HepG2 (cell line): ENCODE measurements at regions not wholly inside any gene's neighbourhood (a gene's known extent, or its start where the extent isn't known, plus 50 kb on each side); places are given as distances from the start of the nearest gene placed in this dataset.

ENCODE experiments used
- ATAC-seq: fragments of 200-7000 bp; cut with Tn5 transposase; 3 replicates; pipeline ENCODE4 v1.9.1; 2020; ENCODE audit warnings: mild to moderate bottlenecking, moderate library complexity
- BruUV-seq: library from RNA; stranded (reverse); fragments of 400-500 nt; replicated peaks from 2 replicates; lab custom pipeline; 2021; lab: Mats Ljungman, UMichigan
- CTCF ChIA-PET: fragments of 300-600 bp; formaldehyde crosslinking; extraction: SDS; loops from one replicate; lab custom pipeline; 2021; ENCODE audit warnings: low total read pairs, inconsistent platforms, low intra/inter-chr PET ratio; lab: Yijun Ruan, JAX
- POLR2A ChIA-PET: fragments of 350-600 bp; sonication (Branson Sonifier 250); formaldehyde crosslinking; loops from one replicate; lab custom pipeline; 2020; ENCODE audit warnings: antibody characterized with exemption, inconsistent platforms; lab: Yijun Ruan, JAX
- DNase-seq: peaks from one replicate; pipeline ENCODE4 v3.0.0-alpha.2; 2015; ENCODE audit warnings: low spot score
- FAIRE-seq: peaks from 3 replicates; lab custom pipeline; 2011; peaks lifted over from hg19 to GRCh38; lab: Jason Lieb, UNC
- H2AFZ ChIP-seq: one replicate; pipeline ENCODE4 v1.6.1; 2011; ENCODE audit warnings: low read length, inconsistent platforms
- H3K27ac ChIP-seq: fragments of 300-600 bp; 3 replicates; pipeline ENCODE4 v1.8.0; 2011; ENCODE audit warnings: mixed run types, mild to moderate bottlenecking, mixed read lengths, low read length, inconsistent platforms; ENCODE audit not compliant: insufficient read depth; ENCODE audit errors: extremely low read length
- H3K27me3 ChIP-seq, 2 experiments: fragments of 200-600 bp in 1 of 2; 2 replicates in 1 of 2; 3 replicates in 1 of 2; pipeline versions ENCODE4 v1.6.0 to v1.8.0; 2011; ENCODE audit warnings: low read length in 2 of 2, mild to moderate bottlenecking in 2 of 2, moderate library complexity in 2 of 2, inconsistent platforms in 1 of 2; ENCODE audit not compliant: insufficient read depth in 2 of 2, control insufficient read depth in 1 of 2
- H3K36me3 ChIP-seq, 2 experiments: fragments of 200-600 bp in 1 of 2; replicated peaks in 1 of 2; 2 replicates in 1 of 2; 3 replicates in 1 of 2; pipeline versions ENCODE4 v1.5.1 to v1.8.0; 2011; ENCODE audit warnings: low read length in 2 of 2, inconsistent platforms in 1 of 2; ENCODE audit not compliant: insufficient read depth in 2 of 2, control insufficient read depth in 1 of 2
- H3K4me1 ChIP-seq: 2 replicates; pipeline ENCODE4 v1.5.1; 2012; ENCODE audit warnings: low read length, inconsistent platforms; ENCODE audit not compliant: insufficient read depth
- H3K4me2 ChIP-seq: 2 replicates; pipeline ENCODE4 v1.6.0; 2011; ENCODE audit warnings: low read depth, low read length, inconsistent platforms
- H3K4me3 ChIP-seq, 3 experiments: fragments of 200-600 bp in 1 of 3; sonication (generic), shearing (Covaris generic) in 1 of 3; replicated peaks in 1 of 3; 2 replicates each; pipeline ENCODE4 v1.5.1; 2011 to 2016; ENCODE audit warnings: low read length in 3 of 3, inconsistent platforms in 2 of 3, low read depth in 2 of 3, mild to moderate bottlenecking in 2 of 3, control low read depth in 1 of 3, mixed read lengths in 1 of 3; ENCODE audit not compliant: insufficient read depth in 1 of 3
- H3K79me2 ChIP-seq: one replicate; pipeline ENCODE4 v1.6.1; 2011; ENCODE audit warnings: low read length, inconsistent platforms; ENCODE audit not compliant: insufficient read depth
- H3K9ac ChIP-seq: 2 replicates; pipeline ENCODE4 v1.6.0; 2011; ENCODE audit warnings: mild to moderate bottlenecking, low read depth, low read length, inconsistent platforms; ENCODE audit not compliant: insufficient read depth
- H3K9me3 ChIP-seq: 2 replicates; pipeline ENCODE4 v1.5.1; 2012; ENCODE audit warnings: mild to moderate bottlenecking, low read length
- H4K20me1 ChIP-seq: 2 replicates; pipeline ENCODE4 v1.6.0; 2011; ENCODE audit warnings: inconsistent platforms, mild to moderate bottlenecking, low read length, moderate library complexity; ENCODE audit not compliant: insufficient read depth
- EZH2 ChIP-seq: conservative IDR thresholded peaks from 2 replicates; pipeline ENCODE4 v1.6.1; 2012; ENCODE audit warnings: mild to moderate bottlenecking, low read depth, low read length, moderate library complexity
- NR0B2 ChIP-seq: sonication (generic); formaldehyde crosslinking; IDR thresholded peaks from 2 replicates; pipeline ENCODE4 v1.4.0; 2020; ENCODE audit warnings: mild to moderate bottlenecking, missing genetic modification reagents
- RBM22 ChIP-seq: fragments of 200-400 bp; formaldehyde crosslinking; optimal IDR thresholded peaks from 2 replicates; pipeline ENCODE3; 2017; ENCODE audit warnings: mild to moderate bottlenecking, low read length, moderate library complexity
- TERF1 ChIP-seq: sonication (generic); formaldehyde crosslinking; IDR thresholded peaks from 2 replicates; pipeline ENCODE4 v1.8.0; 2022; ENCODE audit warnings: mild to moderate bottlenecking, missing genetic modification reagents, moderate library complexity
- THRA ChIP-seq: sonication (generic); formaldehyde crosslinking; IDR thresholded peaks from 2 replicates; pipeline ENCODE4 v1.4.0; 2020; ENCODE audit warnings: missing genetic modification reagents, borderline replicate concordance
- ZBTB3 ChIP-seq: sonication (generic); formaldehyde crosslinking; IDR thresholded peaks from 2 replicates; pipeline ENCODE4 v1.4.0; 2020; ENCODE audit warnings: low read depth, mild to moderate bottlenecking, moderate library complexity, missing genetic modification reagents, borderline replicate concordance
- ZFY ChIP-seq: sonication (generic); formaldehyde crosslinking; IDR thresholded peaks from 2 replicates; pipeline ENCODE4 v1.4.0; 2020; ENCODE audit warnings: missing genetic modification reagents
- ZNF33B ChIP-seq: sonication (generic); formaldehyde crosslinking; IDR thresholded peaks from 2 replicates; pipeline ENCODE4 v1.5.1; 2020; ENCODE audit warnings: mild to moderate bottlenecking, missing genetic modification reagents
- ZNF431 ChIP-seq: sonication (generic); formaldehyde crosslinking; IDR thresholded peaks from 2 replicates; pipeline ENCODE4 v1.9.0; 2022; ENCODE audit warnings: missing genetic modification reagents, low read depth, mild to moderate bottlenecking, borderline replicate concordance
- ZNF496 ChIP-seq: sonication (generic); formaldehyde crosslinking; IDR thresholded peaks from 2 replicates; pipeline ENCODE4 v1.8.1; 2023; ENCODE audit warnings: mild to moderate bottlenecking, moderate library complexity, missing genetic modification reagents; ENCODE audit not compliant: insufficient replicate concordance
- ZNF564 ChIP-seq: sonication (generic); formaldehyde crosslinking; IDR thresholded peaks from 2 replicates; pipeline ENCODE4 v1.8.1; 2023; ENCODE audit warnings: mild to moderate bottlenecking, missing genetic modification reagents
- ZNF572 ChIP-seq: sonication (generic); formaldehyde crosslinking; IDR thresholded peaks from 2 replicates; pipeline ENCODE4 v1.5.1; 2020; ENCODE audit warnings: mild to moderate bottlenecking, missing genetic modification reagents
- ZNF577 ChIP-seq: sonication (generic); formaldehyde crosslinking; IDR thresholded peaks from 2 replicates; pipeline ENCODE4 v1.4.0; 2020; ENCODE audit warnings: mild to moderate bottlenecking, low read depth, missing genetic modification reagents, borderline replicate concordance
- ZNF788 ChIP-seq: sonication (generic); formaldehyde crosslinking; IDR thresholded peaks from 2 replicates; pipeline ENCODE4 v1.5.0; 2020; ENCODE audit warnings: mild to moderate bottlenecking, missing genetic modification reagents, borderline replicate concordance
- WGBS: methylation state at CpG from one replicate; pipeline ENCODE4 v1.1.6; 2017; ENCODE audit warnings: low lambda C conversion rate; 5-methylcytosine and 5-hydroxymethylcytosine counted together
- in situ Hi-C: cut with HindIII; loops from 2 replicates; pipeline ENCODE4 v1.10.0; 2017; ENCODE audit warnings: low pct_unique_long_range_greater_than_20kb; ENCODE audit not compliant: extremely low pct_ligation_motif_present
- intact Hi-C: fragments of 100-400 bp; cut with micrococcal nuclease; formaldehyde crosslinking; loops from one replicate; pipeline ENCODE4 v1.10.0; 2022; ENCODE audit not compliant: unreplicated experiment
- TF ChIP-seq, protein P1 (sequence below): IDR thresholded peaks from 2 replicates; pipeline ENCODE4 v1.6.1; 2018; ENCODE audit warnings: missing genetic modification reagents
- TF ChIP-seq, protein P2 (sequence below): sonication (generic); formaldehyde crosslinking; IDR thresholded peaks from 2 replicates; pipeline ENCODE4 v1.4.0; 2020; ENCODE audit warnings: mild to moderate bottlenecking, missing genetic modification reagents

GRCh38 chr10:31731711-31732110, 196.9 kb downstream of the ARHGAP12 start:
- H3K27me3 ChIP-seq: no peaks in the 10 kb centered on the region
- no peaks in the 10 kb centered on the region for H4K20me1 ChIP-seq
- no peaks in the 10 kb centered on the region for H3K9me3 ChIP-seq
- FAIRE-seq (no peak), DNase-seq (no peak), ATAC-seq (no peak)
- no peak overlapping the region for H3K9ac ChIP-seq
- H3K27ac ChIP-seq: no peak overlapping the region
- H3K4me1 ChIP-seq: no peaks in the 10 kb centered on the region
- ChIA-PET CTCF (no interaction called here), POLR2A (no interaction called here)
- no peaks in the 10 kb centered on the region for H3K79me2 ChIP-seq
- H2AFZ ChIP-seq: no peak overlapping the region
- no peak overlapping the region for H3K4me3 ChIP-seq
- 0% methylated on average over 1 of the region's 1 CpG for WGBS
- in situ Hi-C loops: no loop called here
- intact Hi-C loops: no loop called here
- no peak overlapping the region for H3K4me2 ChIP-seq
- no peaks in the 10 kb centered on the region for H3K36me3 ChIP-seq
- BruUV-seq: no TSS peak
- no peak for TF ChIP-seq THRA (CRISPR knock-in tag)
- no peak for TF ChIP-seq NR0B2 (CRISPR knock-in tag)
- TF ChIP-seq, protein P1, sequence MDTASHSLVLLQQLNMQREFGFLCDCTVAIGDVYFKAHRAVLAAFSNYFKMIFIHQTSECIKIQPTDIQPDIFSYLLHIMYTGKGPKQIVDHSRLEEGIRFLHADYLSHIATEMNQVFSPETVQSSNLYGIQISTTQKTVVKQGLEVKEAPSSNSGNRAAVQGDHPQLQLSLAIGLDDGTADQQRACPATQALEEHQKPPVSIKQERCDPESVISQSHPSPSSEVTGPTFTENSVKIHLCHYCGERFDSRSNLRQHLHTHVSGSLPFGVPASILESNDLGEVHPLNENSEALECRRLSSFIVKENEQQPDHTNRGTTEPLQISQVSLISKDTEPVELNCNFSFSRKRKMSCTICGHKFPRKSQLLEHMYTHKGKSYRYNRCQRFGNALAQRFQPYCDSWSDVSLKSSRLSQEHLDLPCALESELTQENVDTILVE: no peak
- TF ChIP-seq, protein P2, sequence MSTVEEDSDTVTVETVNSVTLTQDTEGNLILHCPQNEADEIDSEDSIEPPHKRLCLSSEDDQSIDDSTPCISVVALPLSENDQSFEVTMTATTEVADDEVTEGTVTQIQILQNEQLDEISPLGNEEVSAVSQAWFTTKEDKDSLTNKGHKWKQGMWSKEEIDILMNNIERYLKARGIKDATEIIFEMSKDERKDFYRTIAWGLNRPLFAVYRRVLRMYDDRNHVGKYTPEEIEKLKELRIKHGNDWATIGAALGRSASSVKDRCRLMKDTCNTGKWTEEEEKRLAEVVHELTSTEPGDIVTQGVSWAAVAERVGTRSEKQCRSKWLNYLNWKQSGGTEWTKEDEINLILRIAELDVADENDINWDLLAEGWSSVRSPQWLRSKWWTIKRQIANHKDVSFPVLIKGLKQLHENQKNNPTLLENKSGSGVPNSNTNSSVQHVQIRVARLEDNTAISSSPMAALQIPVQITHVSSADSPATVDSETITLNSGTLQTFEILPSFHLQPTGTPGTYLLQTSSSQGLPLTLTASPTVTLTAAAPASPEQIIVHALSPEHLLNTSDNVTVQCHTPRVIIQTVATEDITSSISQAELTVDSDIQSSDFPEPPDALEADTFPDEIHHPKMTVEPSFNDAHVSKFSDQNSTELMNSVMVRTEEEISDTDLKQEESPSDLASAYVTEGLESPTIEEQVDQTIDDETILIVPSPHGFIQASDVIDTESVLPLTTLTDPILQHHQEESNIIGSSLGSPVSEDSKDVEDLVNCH (CRISPR knock-in tag): no peak
- TF ChIP-seq ZNF577 (CRISPR knock-in tag): no peak
- no peak for TF ChIP-seq EZH2
- TF ChIP-seq RBM22: no peak
- TF ChIP-seq ZNF572 (CRISPR knock-in tag): no peak
- TF ChIP-seq ZFY (CRISPR knock-in tag): no peak
- no peak for TF ChIP-seq ZNF788 (CRISPR knock-in tag)
- no peak for TF ChIP-seq ZNF564 (CRISPR knock-in tag)
- TF ChIP-seq ZBTB3 (CRISPR knock-in tag): no peak
- no peak for TF ChIP-seq ZNF33B (CRISPR knock-in tag)
- no peak for TF ChIP-seq ZNF431 (CRISPR knock-in tag)
- no peak for TF ChIP-seq ZNF496
- TF ChIP-seq TERF1 (CRISPR knock-in tag): no peak
